ENCODE measurements at regions not wholly inside any gene's neighbourhood (a gene's known extent, or its start where the extent isn't known, plus 50 kb on each side); places are given as distances from the start of the nearest gene placed in this dataset.

GRCh38 chr13:47621931-47622330 is 379.1 kb downstream of the SUCLA2 start:
- DNase-seq (ENCODE audit: low spot score), result peak; percentile 13

- DNase-seq (ENCODE audit: low spot score), result no peak
Measured at GRCh38 chr13:47611664-47612288, 389.3 kb downstream of the SUCLA2 start.

- no peak for DNase-seq (ENCODE audit: low spot score)
Measured at GRCh38 chr13:47610687-47611086, 390.4 kb downstream of the SUCLA2 start.

GRCh38 chr13:47603365-47603764 is 397.7 kb downstream of the SUCLA2 start:
- DNase-seq (ENCODE audit: low spot score), result no peak

GRCh38 chr13:47598340-47598911 is 402.6 kb downstream of the SUCLA2 start:
- DNase-seq (ENCODE audit: low spot score), result peak; percentile 23

GRCh38 chr13:47594833-47595232 is 406.2 kb downstream of the SUCLA2 start:
- DNase-seq (ENCODE audit: low spot score), result peak; percentile 5

- no peak for DNase-seq (ENCODE audit: low spot score)
Measured at GRCh38 chr13:47592256-47592655, 408.8 kb downstream of the SUCLA2 start.

GRCh38 chr13:47588676-47589075 is 412.4 kb downstream of the SUCLA2 start:
- no peak for DNase-seq (ENCODE audit: low spot score)

- no peak for DNase-seq (ENCODE audit: low spot score)
Measured at GRCh38 chr13:47572375-47572774, 428.7 kb downstream of the SUCLA2 start.

- no peak for DNase-seq (ENCODE audit: low spot score)
Measured at GRCh38 chr13:47564041-47564440, 437.0 kb downstream of the SUCLA2 start.

GRCh38 chr13:47556703-47557102 is 444.4 kb downstream of the SUCLA2 start:
- no peak for DNase-seq (ENCODE audit: low spot score)

GRCh38 chr13:47555235-47555634 is 445.8 kb downstream of the SUCLA2 start:
- peak; percentile 44 for DNase-seq (ENCODE audit: low spot score)

- no peak for DNase-seq (ENCODE audit: low spot score)
Measured at GRCh38 chr13:47553329-47553977, 447.6 kb downstream of the SUCLA2 start.

- DNase-seq (ENCODE audit: low spot score), result no peak
Measured at GRCh38 chr13:47549219-47549752, 451.8 kb downstream of the SUCLA2 start.

- no peak for DNase-seq (ENCODE audit: low spot score)
Measured at GRCh38 chr13:47548294-47548840, 452.7 kb downstream of the SUCLA2 start.

- DNase-seq (ENCODE audit: low spot score), result no peak
Measured at GRCh38 chr13:47546391-47547225, 454.5 kb downstream of the SUCLA2 start.

- no peak for DNase-seq (ENCODE audit: low spot score)
Measured at GRCh38 chr13:47545201-47546024, 455.7 kb downstream of the SUCLA2 start.

GRCh38 chr13:47539317-47539716 is 461.8 kb downstream of the SUCLA2 start:
- no peak for DNase-seq (ENCODE audit: low spot score)

- no peak for DNase-seq (ENCODE audit: low spot score)
Measured at GRCh38 chr13:47523771-47524170, 477.3 kb downstream of the SUCLA2 start.

- DNase-seq (ENCODE audit: low spot score), result no peak
Measured at GRCh38 chr13:47521890-47522487, 479.1 kb downstream of the SUCLA2 start.

GRCh38 chr13:47519626-47520025 is 481.4 kb downstream of the SUCLA2 start:
- DNase-seq (ENCODE audit: low spot score), result no peak
